ENCODE measurements at regions not wholly inside any gene's neighbourhood (a gene's known extent, or its start where the extent isn't known, plus 50 kb on each side); places are given as distances from the start of the nearest gene placed in this dataset.

DNA sequence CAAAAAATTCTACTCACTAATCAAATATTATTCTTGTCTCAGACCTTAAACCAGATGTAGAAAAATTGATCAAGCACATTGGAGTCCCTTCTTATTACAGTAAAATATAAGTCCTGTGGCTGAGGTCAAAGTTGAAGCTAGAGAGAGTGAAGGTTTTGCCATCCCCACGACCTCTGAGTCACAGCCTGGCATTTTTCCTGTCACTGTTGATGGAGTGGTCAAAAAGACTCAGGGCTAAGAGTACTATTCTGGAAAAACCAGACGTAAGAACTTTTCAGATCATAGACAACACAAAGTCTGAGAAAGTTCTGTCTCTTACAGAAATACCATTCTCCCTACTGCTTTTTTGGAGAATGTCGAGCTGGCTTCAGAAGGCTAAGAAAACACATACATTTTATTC lies 323.7 kb upstream of the ANKRD30A start:
- DNase-seq (ENCODE audit: low spot score), result no peak
- POLR2A ChIA-PET (ENCODE audit: low non-redundant PET), result interaction anchor here (0.6 kb wide), 1 partner anchor 1814 kb away, joined by 3 read pairs; no protein-coding TSS in a partner anchor
- Histone ChIP-seq H3K36me3 (ENCODE audit: insufficient read depth, low read length, poor library complexity, severe bottlenecking) (no peaks in the 10 kb centered on the region), H3K27me3 (replicated peaks; ENCODE audit: insufficient read depth, low read depth, low read length, poor library complexity) (no peaks in the 10 kb centered on the region), H3K4me1 (ENCODE audit: insufficient read depth, low read length, poor library complexity, severe bottlenecking) (peaks cover 7% of the 10 kb centered on the region), H3K9me3 (ENCODE audit: low read depth, low read length, poor library complexity, severe bottlenecking) (no peaks in the 10 kb centered on the region), H3K27ac (ENCODE audit: low read depth, low read length, poor library complexity, severe bottlenecking) (no peak overlapping the region), H3K4me3 (ENCODE audit: low read depth, low read length, poor library complexity, severe bottlenecking) (no peak overlapping the region)
- TF ChIP-seq, protein P1, sequence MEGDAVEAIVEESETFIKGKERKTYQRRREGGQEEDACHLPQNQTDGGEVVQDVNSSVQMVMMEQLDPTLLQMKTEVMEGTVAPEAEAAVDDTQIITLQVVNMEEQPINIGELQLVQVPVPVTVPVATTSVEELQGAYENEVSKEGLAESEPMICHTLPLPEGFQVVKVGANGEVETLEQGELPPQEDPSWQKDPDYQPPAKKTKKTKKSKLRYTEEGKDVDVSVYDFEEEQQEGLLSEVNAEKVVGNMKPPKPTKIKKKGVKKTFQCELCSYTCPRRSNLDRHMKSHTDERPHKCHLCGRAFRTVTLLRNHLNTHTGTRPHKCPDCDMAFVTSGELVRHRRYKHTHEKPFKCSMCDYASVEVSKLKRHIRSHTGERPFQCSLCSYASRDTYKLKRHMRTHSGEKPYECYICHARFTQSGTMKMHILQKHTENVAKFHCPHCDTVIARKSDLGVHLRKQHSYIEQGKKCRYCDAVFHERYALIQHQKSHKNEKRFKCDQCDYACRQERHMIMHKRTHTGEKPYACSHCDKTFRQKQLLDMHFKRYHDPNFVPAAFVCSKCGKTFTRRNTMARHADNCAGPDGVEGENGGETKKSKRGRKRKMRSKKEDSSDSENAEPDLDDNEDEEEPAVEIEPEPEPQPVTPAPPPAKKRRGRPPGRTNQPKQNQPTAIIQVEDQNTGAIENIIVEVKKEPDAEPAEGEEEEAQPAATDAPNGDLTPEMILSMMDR (conservative IDR thresholded peaks at IDR 0.05; ENCODE audit: low read depth, low read length), result no peak
- TF ChIP-seq EZH2 (IDR thresholded peaks at IDR 0.05; ENCODE audit: borderline replicate concordance, low read depth, low read length, poor library complexity, severe bottlenecking), result no peak
- BruUV-seq (replicated peaks), result no TSS peak
- CTCF ChIA-PET, result no interaction called here
- intact Hi-C loops (cut with micrococcal nuclease; ENCODE audit: unreplicated experiment), result no loop called here

DNA sequence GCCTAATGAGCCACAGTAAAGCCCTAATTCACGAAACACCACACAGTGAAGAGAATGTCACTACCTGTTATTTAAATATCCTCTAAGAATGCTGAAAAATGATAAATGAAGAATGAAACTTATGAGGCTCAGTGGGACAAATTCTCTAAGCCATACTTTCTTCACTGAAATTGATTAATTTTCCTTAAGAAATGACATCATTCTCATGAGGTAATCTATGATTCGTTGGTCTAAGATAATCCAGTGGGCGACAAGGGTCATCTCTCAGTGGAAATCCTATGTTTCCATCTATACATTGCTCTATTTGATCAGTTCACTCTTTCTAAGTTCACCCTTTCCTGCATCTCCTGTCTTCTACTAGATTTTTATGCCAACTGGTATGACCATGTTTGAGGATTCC lies 330.4 kb upstream of the ANKRD30A start:
- CTCF ChIA-PET, result no interaction called here
- intact Hi-C loops (cut with micrococcal nuclease; ENCODE audit: unreplicated experiment), result no loop called here

DNA sequence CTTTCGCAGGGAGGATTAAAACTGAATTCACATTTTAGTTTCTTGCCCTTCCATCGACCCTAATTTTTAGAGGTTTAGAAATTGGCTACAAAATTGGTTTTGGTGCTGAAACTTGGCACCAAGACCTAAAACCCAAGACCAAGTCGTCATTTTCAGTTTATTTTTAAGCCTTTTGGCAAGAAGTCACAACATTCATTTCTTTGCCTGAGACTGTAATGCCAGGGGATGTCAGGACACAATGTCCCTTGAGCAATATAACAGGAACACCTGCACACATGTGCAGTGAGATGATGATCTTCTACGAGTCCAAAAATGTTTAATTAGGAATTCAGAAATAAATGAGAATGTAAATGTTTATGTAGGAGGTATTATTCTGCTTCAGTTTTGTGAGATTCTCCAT lies 335.4 kb upstream of the ANKRD30A start:
- POLR2A ChIA-PET (ENCODE audit: low non-redundant PET), result no interaction called here
- no peak overlapping the region for H3K4me3 ChIP-seq (ENCODE audit: low read depth, low read length, poor library complexity, severe bottlenecking)
- no peaks in the 10 kb centered on the region for H3K4me1 ChIP-seq (ENCODE audit: insufficient read depth, low read length, poor library complexity, severe bottlenecking)
- no TSS peak for BruUV-seq (replicated peaks)
- no peaks in the 10 kb centered on the region for H3K27me3 ChIP-seq (replicated peaks; ENCODE audit: insufficient read depth, low read depth, low read length, poor library complexity)
- CTCF ChIA-PET, result no interaction called here
- H3K36me3 ChIP-seq (ENCODE audit: insufficient read depth, low read length, poor library complexity, severe bottlenecking), result no peaks in the 10 kb centered on the region
- intact Hi-C loops (cut with micrococcal nuclease; ENCODE audit: unreplicated experiment), result no loop called here
- DNase-seq (ENCODE audit: low spot score), result no peak
- H3K9me3 ChIP-seq (ENCODE audit: low read depth, low read length, poor library complexity, severe bottlenecking), result no peaks in the 10 kb centered on the region
- TF ChIP-seq, protein P1 (conservative IDR thresholded peaks at IDR 0.05; ENCODE audit: low read depth, low read length), result no peak
- TF ChIP-seq EZH2 (IDR thresholded peaks at IDR 0.05; ENCODE audit: borderline replicate concordance, low read depth, low read length, poor library complexity, severe bottlenecking), result no peak
- H3K27ac ChIP-seq (ENCODE audit: low read depth, low read length, poor library complexity, severe bottlenecking), result no peak overlapping the region

More for the DNA sequence above, 330.4 kb upstream of the ANKRD30A start:
- BruUV-seq (replicated peaks), result no TSS peak
- Histone ChIP-seq H3K36me3 (ENCODE audit: insufficient read depth, low read length, poor library complexity, severe bottlenecking) (no peaks in the 10 kb centered on the region), H3K4me3 (ENCODE audit: low read depth, low read length, poor library complexity, severe bottlenecking) (no peak overlapping the region), H3K4me1 (ENCODE audit: insufficient read depth, low read length, poor library complexity, severe bottlenecking) (no peaks in the 10 kb centered on the region), H3K9me3 (ENCODE audit: low read depth, low read length, poor library complexity, severe bottlenecking) (no peaks in the 10 kb centered on the region), H3K27me3 (replicated peaks; ENCODE audit: insufficient read depth, low read depth, low read length, poor library complexity) (no peaks in the 10 kb centered on the region), H3K27ac (ENCODE audit: low read depth, low read length, poor library complexity, severe bottlenecking) (no peak overlapping the region)
- TF ChIP-seq, protein P1 (conservative IDR thresholded peaks at IDR 0.05; ENCODE audit: low read depth, low read length), result no peak
- no peak for TF ChIP-seq EZH2 (IDR thresholded peaks at IDR 0.05; ENCODE audit: borderline replicate concordance, low read depth, low read length, poor library complexity, severe bottlenecking)
- DNase-seq (ENCODE audit: low spot score), result no peak
- POLR2A ChIA-PET (ENCODE audit: low non-redundant PET), result no interaction called here

All from A673 (cell line).